ENCODE measurements at regions not wholly inside any gene's neighbourhood (a gene's known extent, or its start where the extent isn't known, plus 50 kb on each side); places are given as distances from the start of the nearest gene placed in this dataset.
"Not testable (repeated sequence)": the region's sequence is repeated elsewhere in the genome, so short reads cannot be mapped to it uniquely, and the experiment has no call there.

DNA sequence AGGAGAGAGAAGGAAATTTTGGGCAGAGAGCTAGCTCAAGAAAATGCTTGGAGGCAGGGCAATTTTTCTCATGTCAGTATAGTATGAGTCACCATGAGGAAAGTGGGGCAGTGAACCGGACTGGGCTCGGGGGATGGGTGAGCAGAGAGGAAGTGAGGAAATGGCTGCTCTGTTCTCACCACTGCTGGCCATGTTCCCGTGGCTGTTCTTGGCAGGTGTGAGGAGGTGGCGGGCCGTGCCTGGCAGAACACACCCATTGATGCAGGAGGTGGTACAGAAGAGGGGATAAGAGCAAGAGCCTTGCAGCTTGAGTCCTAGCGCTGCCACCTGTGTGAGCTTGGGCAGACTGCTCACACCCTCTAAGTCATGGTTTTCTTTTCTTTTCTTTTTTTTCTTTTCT lies 304.4 kb upstream of the LYZL1 start:
- Histone ChIP-seq H3K9ac (ENCODE audit: low read depth, low read length) (no peak overlapping the region), H3K36me3 (ENCODE audit: insufficient read depth, low read length) (no peaks in the 10 kb centered on the region), H3K4me1 (ENCODE audit: insufficient read depth, low read length) (peaks cover 6% of the 10 kb centered on the region; the same call in 1 of the 2 replicates), H3K9me3 (ENCODE audit: control insufficient read depth, insufficient read depth, low read length) (no peaks in the 10 kb centered on the region)

GRCh38 chr10:28985137-28985885 lies 303.6 kb upstream of the LYZL1 start:
- Histone ChIP-seq H3K9me3 (ENCODE audit: control insufficient read depth, insufficient read depth, low read length) (no peaks in the 10 kb centered on the region), H3K36me3 (ENCODE audit: insufficient read depth, low read length) (no peaks in the 10 kb centered on the region), H3K9ac (ENCODE audit: low read depth, low read length) (no peak overlapping the region), H3K4me1 (ENCODE audit: insufficient read depth, low read length) (peaks cover 6% of the 10 kb centered on the region; the same call in 1 of the 2 replicates)

GRCh38 chr10:28986117-28986792 lies 302.6 kb upstream of the LYZL1 start:
- Histone ChIP-seq H3K4me1 (ENCODE audit: insufficient read depth, low read length) (peaks cover 10% of the 10 kb centered on the region; the same call in 1 of the 2 replicates), H3K9me3 (ENCODE audit: control insufficient read depth, insufficient read depth, low read length) (no peaks in the 10 kb centered on the region), H3K9ac (ENCODE audit: low read depth, low read length) (no peak overlapping the region), H3K36me3 (ENCODE audit: insufficient read depth, low read length) (no peaks in the 10 kb centered on the region)

DNA sequence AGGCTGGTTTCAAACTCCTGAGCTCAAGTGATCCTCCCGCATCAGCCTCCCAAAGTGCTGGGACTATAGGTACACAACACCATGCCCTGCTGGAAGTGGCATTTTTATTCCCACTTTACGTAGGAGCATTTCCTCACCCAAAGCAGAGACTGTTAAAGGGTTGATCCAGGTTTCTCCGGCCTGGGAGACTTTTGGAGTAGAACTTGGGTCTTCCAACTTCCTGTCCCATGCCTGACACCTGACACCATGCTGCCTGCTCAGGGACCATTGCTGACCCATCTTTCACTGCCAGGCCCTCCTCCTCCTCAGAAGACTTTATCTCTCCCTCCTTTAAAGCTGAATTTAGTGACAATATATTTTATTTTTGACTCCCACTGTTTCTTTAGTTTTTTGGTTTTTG lies 302.0 kb upstream of the LYZL1 start:
- Histone ChIP-seq H3K9ac (ENCODE audit: low read depth, low read length) (no peak overlapping the region), H3K4me1 (ENCODE audit: insufficient read depth, low read length) (peaks cover 13% of the 10 kb centered on the region; the same call in 1 of the 2 replicates), H3K9me3 (ENCODE audit: control insufficient read depth, insufficient read depth, low read length) (no peaks in the 10 kb centered on the region), H3K36me3 (ENCODE audit: insufficient read depth, low read length) (no peaks in the 10 kb centered on the region)

DNA sequence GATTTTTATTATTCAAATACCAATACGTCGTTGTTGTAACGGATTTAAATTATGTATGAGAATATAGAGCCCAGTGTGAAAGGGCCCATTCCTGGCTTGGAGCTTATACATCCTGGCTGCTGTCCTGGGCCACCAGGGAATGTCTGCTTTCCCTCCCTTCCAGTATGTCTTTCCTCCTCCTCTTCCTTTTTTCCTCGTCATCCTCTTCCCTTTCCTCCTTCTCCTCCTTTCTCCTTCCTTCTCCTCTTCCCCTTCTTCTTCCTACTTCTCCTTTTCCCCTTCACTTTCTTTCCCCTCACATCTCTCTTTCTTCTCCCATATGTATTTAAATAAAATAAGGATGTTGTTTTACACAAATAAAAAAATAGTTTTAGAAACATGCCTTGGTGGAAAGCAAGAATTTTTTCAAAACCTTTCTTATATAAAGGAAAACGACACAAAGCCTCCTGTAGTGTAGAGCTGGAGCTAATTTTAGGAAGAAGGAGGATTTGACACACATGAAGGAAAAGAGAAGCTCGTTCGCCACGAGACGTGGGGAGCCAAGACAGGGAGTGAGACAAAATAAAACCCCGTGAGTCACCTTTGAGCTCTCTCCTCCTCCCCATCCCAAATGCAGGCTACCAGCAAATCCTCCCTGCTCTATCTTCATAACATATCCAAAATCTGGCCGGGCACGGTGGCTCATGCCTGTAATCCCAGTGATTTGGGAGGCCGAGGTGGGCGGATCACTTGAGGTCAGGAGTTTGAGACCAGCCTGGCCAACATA lies 301.1 kb upstream of the LYZL1 start:
- Histone ChIP-seq H3K4me1 (ENCODE audit: insufficient read depth, low read length) (peaks cover 13% of the 10 kb centered on the region; the same call in 1 of the 2 replicates), H3K36me3 (ENCODE audit: insufficient read depth, low read length) (no peaks in the 10 kb centered on the region), H3K9me3 (ENCODE audit: control insufficient read depth, insufficient read depth, low read length) (no peaks in the 10 kb centered on the region), H3K9ac (ENCODE audit: low read depth, low read length) (no peak overlapping the region)

DNA sequence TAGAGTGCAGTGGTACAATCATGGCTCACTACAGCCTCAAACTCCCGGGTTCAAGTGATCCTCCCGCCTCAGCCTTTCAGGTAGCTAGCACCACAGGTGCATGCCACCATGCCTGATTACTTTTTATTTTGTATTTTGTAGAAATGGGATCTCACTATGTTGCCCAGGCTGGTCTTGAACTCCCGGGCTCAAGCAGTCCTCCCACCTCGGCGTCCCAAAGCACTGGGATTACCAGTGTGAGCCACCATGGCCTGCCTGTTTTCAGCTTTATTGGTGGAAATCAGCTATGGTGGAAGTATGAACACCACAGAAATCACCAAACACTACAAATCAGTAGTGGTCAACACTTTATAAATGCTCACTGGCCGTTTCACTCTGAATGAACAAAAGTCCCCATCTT lies 299.9 kb upstream of the LYZL1 start:
- H3K9ac ChIP-seq (ENCODE audit: low read depth, low read length), result no peak overlapping the region
- peaks cover 13% of the 10 kb centered on the region; the same call in 1 of the 2 replicates for H3K4me1 ChIP-seq (ENCODE audit: insufficient read depth, low read length)
- no peaks in the 10 kb centered on the region for H3K9me3 ChIP-seq (ENCODE audit: control insufficient read depth, insufficient read depth, low read length)
- no peaks in the 10 kb centered on the region for H3K36me3 ChIP-seq (ENCODE audit: insufficient read depth, low read length)

DNA sequence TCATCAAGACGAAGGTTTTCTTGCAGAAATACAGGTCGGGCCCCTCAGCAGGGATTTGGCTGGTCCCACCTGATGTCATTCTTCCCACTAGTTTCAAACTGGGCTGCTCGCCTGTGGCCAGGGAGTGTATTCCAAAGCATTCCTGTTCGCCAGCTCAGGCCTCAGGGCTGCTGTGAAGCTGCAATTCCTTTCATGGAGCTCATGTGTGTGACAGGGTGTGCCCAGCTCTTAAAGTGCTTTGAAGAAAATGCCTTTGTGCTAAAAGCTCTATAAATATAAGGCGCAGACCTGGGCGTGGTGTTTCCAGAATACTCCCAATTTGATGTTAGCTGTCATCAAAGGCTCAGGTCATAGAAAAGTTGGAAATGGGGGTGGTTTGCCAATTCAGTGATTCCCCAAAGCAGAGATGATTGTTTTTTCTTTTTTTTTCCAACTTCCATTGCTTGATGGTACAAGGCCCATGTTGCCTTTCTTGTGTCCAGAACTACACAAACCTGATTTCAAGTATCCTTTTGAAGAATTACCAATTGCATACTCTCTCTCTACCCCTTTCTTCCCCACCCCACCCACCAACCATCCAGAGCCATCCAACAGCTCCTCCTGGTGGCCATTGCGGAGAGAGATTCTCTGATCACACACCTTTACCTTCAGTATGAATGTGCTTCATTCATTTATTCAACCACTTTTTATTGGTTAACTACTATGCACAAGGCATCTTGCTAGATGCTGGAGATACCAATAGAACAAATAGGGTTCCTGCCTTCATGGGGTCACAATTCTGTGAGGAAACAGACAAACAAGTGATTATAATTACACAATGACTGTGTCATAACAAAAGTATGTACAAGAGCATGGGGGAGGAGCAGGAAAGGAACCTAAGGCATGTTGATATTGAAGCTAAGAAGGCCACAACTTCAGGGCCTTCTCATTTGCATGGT lies 297.3 kb upstream of the LYZL1 start:
- H3K9ac ChIP-seq (ENCODE audit: low read depth, low read length), result no peak overlapping the region
- peaks cover 7% of the 10 kb centered on the region; the same call in 1 of the 2 replicates for H3K4me1 ChIP-seq (ENCODE audit: insufficient read depth, low read length)
- H3K9me3 ChIP-seq (ENCODE audit: control insufficient read depth, insufficient read depth, low read length), result peaks cover 3% of the 10 kb centered on the region; the same call in 1 of the 2 replicates
- no peaks in the 10 kb centered on the region for H3K36me3 ChIP-seq (ENCODE audit: insufficient read depth, low read length)

GRCh38 chr10:28993056-28993455 lies 295.8 kb upstream of the LYZL1 start:
- Histone ChIP-seq H3K36me3 (ENCODE audit: insufficient read depth, low read length) (no peaks in the 10 kb centered on the region), H3K9ac (ENCODE audit: low read depth, low read length) (no peak overlapping the region), H3K9me3 (ENCODE audit: control insufficient read depth, insufficient read depth, low read length) (peaks cover 3% of the 10 kb centered on the region; the same call in 1 of the 2 replicates), H3K4me1 (ENCODE audit: insufficient read depth, low read length) (peaks cover 7% of the 10 kb centered on the region; the same call in 1 of the 2 replicates)

DNA sequence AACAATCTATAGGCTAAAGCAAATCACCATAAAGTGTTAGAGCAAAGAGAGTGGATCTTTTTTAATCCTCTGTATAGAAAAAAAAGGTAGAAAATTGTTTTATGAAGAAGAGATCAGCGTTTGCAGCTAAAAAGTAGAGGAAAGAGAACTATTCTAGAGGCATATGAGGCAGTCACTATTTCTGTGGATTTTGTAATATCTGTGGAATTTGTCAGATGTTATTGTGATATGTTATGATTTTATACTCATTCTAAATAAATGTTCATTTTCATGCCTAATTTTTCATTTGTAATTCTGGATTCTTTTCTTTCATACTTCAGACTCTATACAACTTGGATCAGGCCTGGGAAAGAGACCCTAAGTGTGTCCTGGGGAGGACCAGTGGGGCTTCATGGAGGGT lies 295.0 kb upstream of the LYZL1 start:
- no peaks in the 10 kb centered on the region for H3K36me3 ChIP-seq (ENCODE audit: insufficient read depth, low read length)
- H3K4me1 ChIP-seq (ENCODE audit: insufficient read depth, low read length), result peaks cover 7% of the 10 kb centered on the region; the same call in 1 of the 2 replicates
- peaks cover 3% of the 10 kb centered on the region; the same call in 1 of the 2 replicates for H3K9me3 ChIP-seq (ENCODE audit: control insufficient read depth, insufficient read depth, low read length)
- H3K9ac ChIP-seq (ENCODE audit: low read depth, low read length), result no peak overlapping the region

GRCh38 chr10:28994802-28995201 lies 294.1 kb upstream of the LYZL1 start:
- not testable (repeated sequence) for H3K9ac ChIP-seq (ENCODE audit: low read depth, low read length); H3K9me3 ChIP-seq (ENCODE audit: control insufficient read depth, insufficient read depth, low read length); H3K4me1 ChIP-seq (ENCODE audit: insufficient read depth, low read length); H3K36me3 ChIP-seq (ENCODE audit: insufficient read depth, low read length)

DNA sequence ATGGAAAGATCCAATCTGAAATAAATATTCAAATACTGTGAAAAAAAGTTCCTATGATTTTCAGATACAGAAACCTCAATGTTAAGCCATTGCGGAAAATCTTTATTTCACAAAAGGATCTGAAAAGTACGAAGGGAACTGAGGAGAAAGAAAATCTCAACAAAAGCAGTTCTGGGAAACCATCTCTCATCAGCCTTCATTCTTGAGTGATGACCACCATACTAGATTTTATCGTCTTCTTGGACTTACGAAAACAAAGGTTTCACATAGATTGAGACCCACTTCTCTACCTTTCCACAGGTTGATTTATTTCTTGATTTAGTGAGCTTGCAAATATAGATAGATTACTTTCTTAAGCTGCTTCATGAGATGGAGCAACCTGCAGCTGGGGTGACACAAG lies 293.4 kb upstream of the LYZL1 start:
- Histone ChIP-seq H3K36me3 (ENCODE audit: insufficient read depth, low read length) (no peaks in the 10 kb centered on the region), H3K9me3 (ENCODE audit: control insufficient read depth, insufficient read depth, low read length) (peaks cover 3% of the 10 kb centered on the region; the same call in 1 of the 2 replicates), H3K9ac (ENCODE audit: low read depth, low read length) (no peak overlapping the region)

DNA sequence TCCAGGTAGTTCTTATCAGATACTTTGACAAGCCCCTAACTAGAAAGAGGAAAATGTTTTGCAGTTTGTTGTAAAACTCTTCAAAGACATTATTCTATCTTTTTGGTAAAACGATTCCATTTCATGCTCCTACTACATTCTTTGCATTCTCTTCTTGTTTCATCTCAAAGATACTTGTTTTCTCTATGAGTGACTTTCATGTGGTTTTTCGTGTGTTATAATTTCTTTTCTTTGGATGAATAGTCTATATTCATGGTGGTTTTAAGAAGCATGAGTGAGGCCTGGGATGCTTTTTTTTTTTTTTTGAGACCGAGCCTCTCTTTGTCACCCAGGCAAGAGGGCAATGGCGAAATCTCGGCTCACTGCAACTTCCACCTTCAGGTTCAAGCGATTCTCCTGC lies 292.5 kb upstream of the LYZL1 start:
- Histone ChIP-seq H3K36me3 (ENCODE audit: insufficient read depth, low read length) (no peaks in the 10 kb centered on the region), H3K4me1 (ENCODE audit: insufficient read depth, low read length) (peaks cover 2% of the 10 kb centered on the region; the same call in 1 of the 2 replicates), H3K9me3 (ENCODE audit: control insufficient read depth, insufficient read depth, low read length) (peaks cover 3% of the 10 kb centered on the region; the same call in 1 of the 2 replicates), H3K9ac (ENCODE audit: low read depth, low read length) (no peak overlapping the region)

More for the DNA sequence above, 293.4 kb upstream of the LYZL1 start:
- peaks cover 7% of the 10 kb centered on the region; the same call in 1 of the 2 replicates for H3K4me1 ChIP-seq (ENCODE audit: insufficient read depth, low read length)

DNA sequence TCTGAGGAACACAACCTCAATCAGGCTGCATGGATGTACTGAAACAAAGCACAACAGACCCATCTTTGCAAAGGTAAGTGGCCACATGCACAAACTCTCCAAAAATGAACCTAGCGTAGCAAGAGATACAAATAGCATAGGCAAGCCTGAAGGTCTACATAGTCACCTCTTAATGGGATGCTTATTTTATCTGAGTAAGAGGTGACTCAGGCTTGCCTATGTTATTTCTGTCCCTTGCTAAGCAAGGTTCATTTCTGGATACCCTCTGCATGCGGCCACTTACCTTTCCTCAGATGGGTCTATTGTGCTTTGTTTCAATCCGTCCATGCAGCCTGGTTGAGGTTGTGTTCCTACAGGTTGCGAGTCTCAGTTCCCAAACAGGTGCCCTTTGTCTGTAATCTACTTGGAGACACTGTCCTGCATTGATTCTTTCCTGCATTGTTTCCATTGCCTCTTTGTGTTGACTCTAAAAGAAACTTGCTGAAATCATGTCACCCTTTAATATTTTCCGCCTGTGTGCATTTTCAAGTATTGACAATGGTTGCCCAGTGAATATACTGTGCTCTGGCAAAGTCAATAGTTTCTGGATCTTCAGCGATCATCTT lies 291.8 kb upstream of the LYZL1 start:
- H3K36me3 ChIP-seq (ENCODE audit: insufficient read depth, low read length), result no peaks in the 10 kb centered on the region
- peaks cover 3% of the 10 kb centered on the region; the same call in 1 of the 2 replicates for H3K9me3 ChIP-seq (ENCODE audit: control insufficient read depth, insufficient read depth, low read length)
- H3K4me1 ChIP-seq (ENCODE audit: insufficient read depth, low read length), result no peaks in the 10 kb centered on the region
- no peak overlapping the region for H3K9ac ChIP-seq (ENCODE audit: low read depth, low read length)
